ENCODE measurements at regions not wholly inside any gene's neighbourhood (a gene's known extent, or its start where the extent isn't known, plus 50 kb on each side); places are given as distances from the start of the nearest gene placed in this dataset.
A peak's percentile ranks its signal among the peaks of the same experiment; 100 is the strongest.

GRCh38 chr14:34039428-34040047, 88.7 kb upstream of the EGLN3 start:
- no peak for DNase-seq (ENCODE audit: low read depth)

GRCh38 chr14:34038358-34039057, 87.6 kb upstream of the EGLN3 start:
- DNase-seq (ENCODE audit: low read depth): no peak

- DNase-seq (ENCODE audit: low read depth): peak; percentile 8
These were observed 85.5 kb upstream of the EGLN3 start for GRCh38 chr14:34036319-34036766.

- DNase-seq (ENCODE audit: low read depth): no peak
These were observed 85.0 kb upstream of the EGLN3 start for GRCh38 chr14:34035934-34036250.

GRCh38 chr14:34035177-34035933, 84.5 kb upstream of the EGLN3 start:
- DNase-seq (ENCODE audit: low read depth): peak; percentile 2

GRCh38 chr14:34034447-34035176, 83.7 kb upstream of the EGLN3 start:
- no peak for DNase-seq (ENCODE audit: low read depth)

GRCh38 chr14:34032720-34033119, 81.8 kb upstream of the EGLN3 start:
- DNase-seq (ENCODE audit: low read depth): no peak

GRCh38 chr14:34030864-34031263, 80.0 kb upstream of the EGLN3 start:
- peak; percentile 51 for DNase-seq (ENCODE audit: low read depth)

- DNase-seq (ENCODE audit: low read depth): peak; percentile 21
These were observed 79.1 kb upstream of the EGLN3 start for GRCh38 chr14:34029921-34030334.

GRCh38 chr14:34027990-34028495, 77.2 kb upstream of the EGLN3 start:
- no peak for DNase-seq (ENCODE audit: low read depth)

- peak; percentile 5 for DNase-seq (ENCODE audit: low read depth)
These were observed 76.5 kb upstream of the EGLN3 start for GRCh38 chr14:34027130-34027989.

- no peak for DNase-seq (ENCODE audit: low read depth)
These were observed 74.6 kb upstream of the EGLN3 start for GRCh38 chr14:34025325-34026017.

GRCh38 chr14:34024768-34025144, 73.9 kb upstream of the EGLN3 start:
- DNase-seq (ENCODE audit: low read depth): no peak

- no peak for DNase-seq (ENCODE audit: low read depth)
These were observed 73.2 kb upstream of the EGLN3 start for GRCh38 chr14:34023824-34024767.

GRCh38 chr14:34021096-34021495, 70.2 kb upstream of the EGLN3 start:
- no peak for DNase-seq (ENCODE audit: low read depth)

- DNase-seq (ENCODE audit: low read depth): no peak
These were observed 69.1 kb upstream of the EGLN3 start for GRCh38 chr14:34020014-34020413.

GRCh38 chr14:34018564-34019244, 67.8 kb upstream of the EGLN3 start:
- no peak for DNase-seq (ENCODE audit: low read depth)

- no peak for DNase-seq (ENCODE audit: low read depth)
These were observed 67.3 kb upstream of the EGLN3 start for GRCh38 chr14:34018125-34018524.

- no peak for DNase-seq (ENCODE audit: low read depth)
These were observed 64.5 kb upstream of the EGLN3 start for GRCh38 chr14:34015383-34015782.
